ENCODE measurements at regions not wholly inside any gene's neighbourhood (a gene's known extent, or its start where the extent isn't known, plus 50 kb on each side); places are given as distances from the start of the nearest gene placed in this dataset.

DNA sequence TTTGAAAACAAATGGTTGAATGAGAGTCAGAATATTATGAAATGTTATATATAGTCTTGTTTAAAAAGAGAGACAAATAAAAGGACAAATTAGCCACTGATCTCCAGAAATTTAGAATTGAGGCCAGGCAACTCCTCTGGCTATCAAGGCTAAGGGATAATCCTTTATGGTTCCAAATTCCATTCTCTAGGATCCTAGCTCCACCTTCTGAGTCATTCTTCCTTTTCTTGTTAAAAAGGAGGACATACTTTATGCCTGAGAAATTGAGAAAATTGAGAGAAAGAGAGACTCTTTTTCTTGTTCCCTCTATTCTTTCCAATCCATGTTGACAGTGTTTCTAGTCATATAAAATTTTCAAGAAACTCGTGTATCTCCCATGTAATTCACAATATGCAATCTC, 1299.5 kb downstream of the FSTL5 start:
- Histone ChIP-seq H3K27me3 (replicated peaks in 1 of 4; ENCODE audit: control extremely low read depth in 1 of 4, control insufficient read depth in 3 of 4, insufficient read depth in 4 of 4, low read length in 3 of 4) (no peaks in the 10 kb centered on the region), H3K4me3 (ENCODE audit: control extremely low read depth in 1 of 5, extremely low read depth in 1 of 5, insufficient read depth in 1 of 5, low read depth in 2 of 5, low read length in 4 of 5) (no peak overlapping the region), H3K36me3 (replicated peaks in 1 of 2; ENCODE audit: control extremely low read depth in 1 of 2, control insufficient read depth in 1 of 2, extremely low read depth in 1 of 2, insufficient read depth in 2 of 2, low read length in 1 of 2) (no peaks in the 10 kb centered on the region), H3K9me3 (ENCODE audit: control extremely low read depth in 1 of 3, control insufficient read depth in 2 of 3, insufficient read depth in 1 of 3, low read length in 2 of 3) (peaks cover 0 to 3% (median 3%) of the 10 kb centered on the region in 3 donors), H4K20me1 (ENCODE audit: control insufficient read depth, insufficient read depth, low read length, poor library complexity, severe bottlenecking) (no peaks in the 10 kb centered on the region), H3K27ac (ENCODE audit: low read length in 2 of 2) (no peak overlapping the region), H3K4me1 (ENCODE audit: control insufficient read depth in 2 of 2, insufficient read depth in 2 of 2, low read length in 2 of 2) (no peaks in the 10 kb centered on the region), H3K4me2 (replicated peaks; ENCODE audit: low read depth, low read length, poor library complexity, severe bottlenecking) (no peak overlapping the region), H3K79me2 (ENCODE audit: control insufficient read depth, insufficient read depth, low read length) (no peaks in the 10 kb centered on the region), H3K9ac (ENCODE audit: low read length) (no peak overlapping the region), H2AFZ (ENCODE audit: insufficient read depth, low read depth, low read length, poor library complexity, severe bottlenecking) (no peak overlapping the region)
- Mint-ChIP-seq H3K9me3 (ENCODE audit: insufficient read depth) (no peaks in the 10 kb centered on the region), H3K4me3 (no peak overlapping the region), H3K27me3 (no peaks in the 10 kb centered on the region), H3K27ac (no peak overlapping the region), H3K4me1 (no peaks in the 10 kb centered on the region)
- TF ChIP-seq, protein P1, sequence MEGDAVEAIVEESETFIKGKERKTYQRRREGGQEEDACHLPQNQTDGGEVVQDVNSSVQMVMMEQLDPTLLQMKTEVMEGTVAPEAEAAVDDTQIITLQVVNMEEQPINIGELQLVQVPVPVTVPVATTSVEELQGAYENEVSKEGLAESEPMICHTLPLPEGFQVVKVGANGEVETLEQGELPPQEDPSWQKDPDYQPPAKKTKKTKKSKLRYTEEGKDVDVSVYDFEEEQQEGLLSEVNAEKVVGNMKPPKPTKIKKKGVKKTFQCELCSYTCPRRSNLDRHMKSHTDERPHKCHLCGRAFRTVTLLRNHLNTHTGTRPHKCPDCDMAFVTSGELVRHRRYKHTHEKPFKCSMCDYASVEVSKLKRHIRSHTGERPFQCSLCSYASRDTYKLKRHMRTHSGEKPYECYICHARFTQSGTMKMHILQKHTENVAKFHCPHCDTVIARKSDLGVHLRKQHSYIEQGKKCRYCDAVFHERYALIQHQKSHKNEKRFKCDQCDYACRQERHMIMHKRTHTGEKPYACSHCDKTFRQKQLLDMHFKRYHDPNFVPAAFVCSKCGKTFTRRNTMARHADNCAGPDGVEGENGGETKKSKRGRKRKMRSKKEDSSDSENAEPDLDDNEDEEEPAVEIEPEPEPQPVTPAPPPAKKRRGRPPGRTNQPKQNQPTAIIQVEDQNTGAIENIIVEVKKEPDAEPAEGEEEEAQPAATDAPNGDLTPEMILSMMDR (IDR thresholded peaks at IDR 0.05): no peak
- TF ChIP-seq EZH2 (IDR thresholded peaks at IDR 0.05; ENCODE audit: borderline replicate concordance, insufficient read depth, low read depth, low read length, poor library complexity, severe bottlenecking): no peak
- ChIA-PET POLR2A (no interaction called here), CTCF (no interaction called here)
- ATAC-seq (ENCODE audit: low read depth) (no peak), DNase-seq (no peak)
- intact Hi-C loops (cut with micrococcal nuclease): no loop called here
- no CpG with 5 or more reads among the region's 1 CpG for WGBS (ENCODE audit: insufficient coverage)

DNA sequence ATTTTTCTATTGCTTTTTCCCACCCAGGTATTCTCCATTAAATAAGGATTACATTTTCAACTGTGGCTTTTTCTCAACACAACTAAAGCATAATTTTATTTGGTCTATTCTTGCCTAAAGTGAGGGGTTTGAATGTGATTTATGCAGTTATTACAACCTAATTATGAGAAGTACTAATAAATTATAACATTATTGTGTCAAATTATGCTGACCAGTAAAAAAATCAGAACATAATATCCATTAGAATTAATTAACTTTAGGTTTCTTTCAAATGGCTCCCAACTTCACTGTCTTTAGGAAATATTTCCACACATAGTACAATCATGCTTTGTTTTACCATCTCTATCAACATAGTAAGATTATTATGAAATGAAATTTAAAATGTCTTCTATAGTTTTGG, 1293.9 kb downstream of the FSTL5 start:
- Histone ChIP-seq H3K4me3 (ENCODE audit: control extremely low read depth in 1 of 5, extremely low read depth in 1 of 5, insufficient read depth in 1 of 5, low read depth in 2 of 5, low read length in 4 of 5) (no peak overlapping the region), H3K9me3 (ENCODE audit: control extremely low read depth in 1 of 3, control insufficient read depth in 2 of 3, insufficient read depth in 1 of 3, low read length in 2 of 3) (peaks cover 0 to 3% (median 3%) of the 10 kb centered on the region in 3 donors), H3K4me1 (ENCODE audit: control insufficient read depth in 2 of 2, insufficient read depth in 2 of 2, low read length in 2 of 2) (no peaks in the 10 kb centered on the region), H2AFZ (ENCODE audit: insufficient read depth, low read depth, low read length, poor library complexity, severe bottlenecking) (no peak overlapping the region), H3K4me2 (replicated peaks; ENCODE audit: low read depth, low read length, poor library complexity, severe bottlenecking) (no peak overlapping the region), H3K36me3 (replicated peaks in 1 of 2; ENCODE audit: control extremely low read depth in 1 of 2, control insufficient read depth in 1 of 2, extremely low read depth in 1 of 2, insufficient read depth in 2 of 2, low read length in 1 of 2) (no peaks in the 10 kb centered on the region), H4K20me1 (ENCODE audit: control insufficient read depth, insufficient read depth, low read length, poor library complexity, severe bottlenecking) (no peaks in the 10 kb centered on the region), H3K27me3 (replicated peaks in 1 of 4; ENCODE audit: control extremely low read depth in 1 of 4, control insufficient read depth in 3 of 4, insufficient read depth in 4 of 4, low read length in 3 of 4) (no peaks in the 10 kb centered on the region), H3K79me2 (ENCODE audit: control insufficient read depth, insufficient read depth, low read length) (no peaks in the 10 kb centered on the region), H3K27ac (ENCODE audit: low read length in 2 of 2) (no peak overlapping the region), H3K9ac (ENCODE audit: low read length) (no peak overlapping the region)
- H3K4me1 Mint-ChIP-seq: no peaks in the 10 kb centered on the region
- H3K4me3 Mint-ChIP-seq: no peak overlapping the region
- intact Hi-C loops (cut with micrococcal nuclease): no loop called here
- ChIA-PET POLR2A (no interaction called here), CTCF (no interaction called here)
- TF ChIP-seq EZH2 (IDR thresholded peaks at IDR 0.05; ENCODE audit: borderline replicate concordance, insufficient read depth, low read depth, low read length, poor library complexity, severe bottlenecking): no peak
- TF ChIP-seq, protein P1 (IDR thresholded peaks at IDR 0.05): no peak
- DNase-seq: no peak
- H3K27ac Mint-ChIP-seq: no peak overlapping the region
- no peaks in the 10 kb centered on the region for H3K27me3 Mint-ChIP-seq
- H3K9me3 Mint-ChIP-seq (ENCODE audit: insufficient read depth): no peaks in the 10 kb centered on the region
- no peak for ATAC-seq (ENCODE audit: low read depth)

All from B cell (primary cell).